ENCODE measurements at regions not wholly inside any gene's neighbourhood (a gene's known extent, or its start where the extent isn't known, plus 50 kb on each side); places are given as distances from the start of the nearest gene placed in this dataset.
"Not testable (repeated sequence)": the region's sequence is repeated elsewhere in the genome, so short reads cannot be mapped to it uniquely, and the experiment has no call there.

- TF ChIP-seq, protein P1, sequence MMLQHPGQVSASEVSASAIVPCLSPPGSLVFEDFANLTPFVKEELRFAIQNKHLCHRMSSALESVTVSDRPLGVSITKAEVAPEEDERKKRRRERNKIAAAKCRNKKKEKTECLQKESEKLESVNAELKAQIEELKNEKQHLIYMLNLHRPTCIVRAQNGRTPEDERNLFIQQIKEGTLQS (IDR thresholded peaks at IDR 0.05; ENCODE audit: insufficient read depth, low read depth, low read length): not testable (repeated sequence)
- not testable (repeated sequence) for TF ChIP-seq RFX5 (IDR thresholded peaks at IDR 0.05; ENCODE audit: borderline replicate concordance, low read depth, low read length); TCF12 (IDR thresholded peaks at IDR 0.05; ENCODE audit: low read depth, low read length); CREB1 (IDR thresholded peaks at IDR 0.05); EP300 (IDR thresholded peaks at IDR 0.05; ENCODE audit: borderline replicate concordance in 1 of 2, low read depth in 2 of 2, low read length in 2 of 2); RXRA (IDR thresholded peaks at IDR 0.05; ENCODE audit: insufficient read depth, low read depth, low read length); POLR2A (IDR thresholded peaks at IDR 0.05; ENCODE audit: control extremely low read depth in 1 of 2, low read depth in 2 of 2, low read length in 2 of 2); GABPA (IDR thresholded peaks at IDR 0.05; ENCODE audit: borderline replicate concordance, insufficient read depth, low read length); HDAC6 (IDR thresholded peaks at IDR 0.05; ENCODE audit: low read depth, low read length); SP1 (IDR thresholded peaks at IDR 0.05; ENCODE audit: low read depth, low read length)
- TF ChIP-seq, protein P2, sequence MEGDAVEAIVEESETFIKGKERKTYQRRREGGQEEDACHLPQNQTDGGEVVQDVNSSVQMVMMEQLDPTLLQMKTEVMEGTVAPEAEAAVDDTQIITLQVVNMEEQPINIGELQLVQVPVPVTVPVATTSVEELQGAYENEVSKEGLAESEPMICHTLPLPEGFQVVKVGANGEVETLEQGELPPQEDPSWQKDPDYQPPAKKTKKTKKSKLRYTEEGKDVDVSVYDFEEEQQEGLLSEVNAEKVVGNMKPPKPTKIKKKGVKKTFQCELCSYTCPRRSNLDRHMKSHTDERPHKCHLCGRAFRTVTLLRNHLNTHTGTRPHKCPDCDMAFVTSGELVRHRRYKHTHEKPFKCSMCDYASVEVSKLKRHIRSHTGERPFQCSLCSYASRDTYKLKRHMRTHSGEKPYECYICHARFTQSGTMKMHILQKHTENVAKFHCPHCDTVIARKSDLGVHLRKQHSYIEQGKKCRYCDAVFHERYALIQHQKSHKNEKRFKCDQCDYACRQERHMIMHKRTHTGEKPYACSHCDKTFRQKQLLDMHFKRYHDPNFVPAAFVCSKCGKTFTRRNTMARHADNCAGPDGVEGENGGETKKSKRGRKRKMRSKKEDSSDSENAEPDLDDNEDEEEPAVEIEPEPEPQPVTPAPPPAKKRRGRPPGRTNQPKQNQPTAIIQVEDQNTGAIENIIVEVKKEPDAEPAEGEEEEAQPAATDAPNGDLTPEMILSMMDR (IDR thresholded peaks at IDR 0.05; ENCODE audit: control extremely low read depth in 1 of 3, insufficient read depth in 1 of 3, low read depth in 1 of 3, low read length in 3 of 3): not testable (repeated sequence)
These were observed 101.6 kb upstream of the PZP start for GRCh38 chr12:9309749-9310148.
